Fibroblast of the aortic adventitia (primary cell): ENCODE measurements at regions not wholly inside any gene's neighbourhood (a gene's known extent, or its start where the extent isn't known, plus 50 kb on each side); places are given as distances from the start of the nearest gene placed in this dataset.

Experiments used
- DNase-seq: peaks from one replicate; pipeline ENCODE4 v3.0.0-alpha.2; 2010; ENCODE audit warnings: low read depth
- H3K4me3 ChIP-seq: 2 replicates; pipeline ENCODE4 v1.5.1; 2011; ENCODE audit warnings: low read depth, mild to moderate bottlenecking, control low read depth, low read length, moderate library complexity
- TF ChIP-seq, protein P1 (sequence below): IDR thresholded peaks from 2 replicates; pipeline ENCODE4 v1.5.1; 2011; ENCODE audit warnings: mild to moderate bottlenecking, low read length, control low read depth, inconsistent platforms; ENCODE audit not compliant: insufficient read depth

DNA sequence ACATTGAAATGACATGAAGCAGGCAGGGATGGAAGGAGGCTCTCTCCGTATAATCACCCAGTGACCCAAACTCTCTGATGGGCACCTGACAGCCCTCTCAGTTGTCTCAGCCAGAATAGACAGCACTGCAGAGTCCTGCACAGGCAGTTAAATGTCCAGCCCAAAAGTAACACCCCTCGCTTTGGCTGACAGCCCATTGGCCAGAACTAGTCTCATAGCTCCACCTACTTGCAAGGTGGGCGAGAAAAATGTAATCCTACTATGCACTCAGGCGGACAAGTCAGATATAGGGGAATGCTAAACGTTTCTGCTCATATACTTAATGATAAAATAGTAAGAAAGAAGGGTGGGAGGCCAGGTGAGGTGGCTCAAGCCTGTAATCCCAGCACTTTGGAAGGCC lies 393.5 kb upstream of the JARID2 start:
- no peak overlapping the region for H3K4me3 ChIP-seq
- DNase-seq: no peak
- TF ChIP-seq, protein P1, sequence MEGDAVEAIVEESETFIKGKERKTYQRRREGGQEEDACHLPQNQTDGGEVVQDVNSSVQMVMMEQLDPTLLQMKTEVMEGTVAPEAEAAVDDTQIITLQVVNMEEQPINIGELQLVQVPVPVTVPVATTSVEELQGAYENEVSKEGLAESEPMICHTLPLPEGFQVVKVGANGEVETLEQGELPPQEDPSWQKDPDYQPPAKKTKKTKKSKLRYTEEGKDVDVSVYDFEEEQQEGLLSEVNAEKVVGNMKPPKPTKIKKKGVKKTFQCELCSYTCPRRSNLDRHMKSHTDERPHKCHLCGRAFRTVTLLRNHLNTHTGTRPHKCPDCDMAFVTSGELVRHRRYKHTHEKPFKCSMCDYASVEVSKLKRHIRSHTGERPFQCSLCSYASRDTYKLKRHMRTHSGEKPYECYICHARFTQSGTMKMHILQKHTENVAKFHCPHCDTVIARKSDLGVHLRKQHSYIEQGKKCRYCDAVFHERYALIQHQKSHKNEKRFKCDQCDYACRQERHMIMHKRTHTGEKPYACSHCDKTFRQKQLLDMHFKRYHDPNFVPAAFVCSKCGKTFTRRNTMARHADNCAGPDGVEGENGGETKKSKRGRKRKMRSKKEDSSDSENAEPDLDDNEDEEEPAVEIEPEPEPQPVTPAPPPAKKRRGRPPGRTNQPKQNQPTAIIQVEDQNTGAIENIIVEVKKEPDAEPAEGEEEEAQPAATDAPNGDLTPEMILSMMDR: no peak

DNA sequence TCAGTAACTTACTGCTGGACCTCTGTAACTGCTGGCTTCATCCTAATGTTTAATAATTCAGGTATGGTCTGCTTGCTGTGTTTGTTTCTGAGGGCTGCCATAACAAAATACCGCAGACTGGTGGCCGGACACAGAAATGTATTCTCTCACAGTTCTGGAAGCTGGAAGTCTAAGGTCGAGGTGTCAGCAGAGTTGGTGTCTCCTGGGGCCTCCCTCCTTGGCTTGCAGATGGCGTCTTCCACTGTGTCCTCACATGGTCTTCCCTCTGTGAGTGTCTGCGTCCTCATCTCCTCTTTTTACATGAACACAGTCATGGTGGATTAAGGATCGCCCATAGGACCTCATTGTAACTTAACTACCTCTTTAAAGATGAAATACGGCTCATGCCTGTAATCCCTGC lies 389.7 kb upstream of the JARID2 start:
- no peak for DNase-seq
- no peak overlapping the region for H3K4me3 ChIP-seq
- TF ChIP-seq, protein P1: no peak

DNA sequence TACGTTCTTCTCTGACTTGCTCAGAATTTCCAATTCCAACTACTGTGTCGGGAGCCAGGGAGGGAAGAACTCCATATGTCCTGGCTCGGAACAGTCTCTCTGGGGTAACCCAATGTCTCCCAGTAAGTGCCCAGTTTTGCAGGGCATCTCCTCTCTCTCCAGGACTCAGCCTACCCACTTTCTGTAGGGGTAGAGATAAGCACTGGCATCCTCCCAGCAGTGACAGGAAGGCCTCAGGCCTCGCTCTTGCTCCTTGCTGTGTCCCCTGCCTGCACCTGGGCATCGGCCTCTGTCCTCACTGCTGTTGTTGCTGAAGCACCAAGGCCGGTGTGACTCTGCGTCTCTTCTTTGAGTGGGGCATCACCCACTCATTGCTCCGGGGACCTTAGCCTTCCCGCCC lies 388.9 kb upstream of the JARID2 start:
- no peak for DNase-seq
- no peak overlapping the region for H3K4me3 ChIP-seq
- TF ChIP-seq, protein P1: no peak

DNA sequence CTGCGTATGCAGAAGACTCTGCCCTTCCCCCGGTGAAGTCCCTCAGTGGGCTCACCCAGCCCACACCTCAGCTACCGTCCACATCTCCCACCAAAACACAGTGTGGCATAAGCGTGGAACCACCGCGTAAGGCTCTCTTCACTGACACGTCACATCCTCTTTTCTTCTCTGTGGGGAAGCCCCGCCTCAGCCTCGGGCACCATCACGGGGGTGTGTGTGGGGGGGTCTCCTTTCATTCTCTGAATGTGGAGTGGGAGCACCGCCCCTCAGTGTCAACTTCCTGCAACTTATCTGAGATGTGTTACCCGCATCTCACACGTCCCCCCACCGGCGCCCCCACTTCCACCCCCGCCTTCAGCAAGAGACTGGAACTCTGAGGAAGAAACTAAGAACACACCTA lies 388.4 kb upstream of the JARID2 start:
- DNase-seq: no peak
- TF ChIP-seq, protein P1: no peak
- H3K4me3 ChIP-seq: no peak overlapping the region

DNA sequence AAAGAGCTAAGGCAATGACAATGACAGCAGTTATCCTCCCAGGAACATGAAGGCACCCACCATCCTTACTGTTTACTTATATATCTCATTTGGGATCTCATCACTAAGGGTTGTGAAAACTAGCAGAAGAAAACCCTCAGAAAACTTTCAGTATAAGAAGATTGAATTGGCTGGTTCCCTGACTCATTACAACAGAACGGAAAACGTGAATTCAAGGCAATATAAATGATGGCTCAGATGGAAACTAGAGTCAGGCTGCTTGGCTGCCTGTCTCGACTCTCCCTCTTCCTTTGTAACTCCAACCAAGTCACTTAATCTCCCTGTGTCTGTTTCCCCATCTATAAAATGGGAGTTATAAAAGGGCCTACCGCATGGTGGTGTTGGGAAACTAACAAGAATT lies 387.1 kb upstream of the JARID2 start:
- TF ChIP-seq, protein P1: no peak
- no peak overlapping the region for H3K4me3 ChIP-seq
- DNase-seq: no peak

DNA sequence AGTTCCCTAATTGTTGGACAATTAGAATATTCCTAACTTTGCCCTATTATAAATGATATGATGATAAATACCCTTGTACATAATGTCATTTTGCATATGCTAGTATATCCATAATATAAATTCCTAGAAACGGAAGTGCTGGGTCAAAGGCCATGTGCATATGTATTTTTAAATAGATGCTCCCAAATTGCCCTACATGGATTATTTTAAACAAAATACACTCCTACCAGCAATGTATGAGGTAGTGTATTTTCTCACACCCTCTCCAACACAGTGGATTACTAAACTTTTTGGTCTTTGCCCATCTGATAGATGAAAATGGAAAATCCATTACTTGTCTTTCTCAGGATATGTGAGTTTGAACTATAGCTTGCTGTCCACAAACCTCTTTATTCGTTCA lies 385.1 kb upstream of the JARID2 start:
- DNase-seq: no peak
- TF ChIP-seq, protein P1: no peak
- no peak overlapping the region for H3K4me3 ChIP-seq

DNA sequence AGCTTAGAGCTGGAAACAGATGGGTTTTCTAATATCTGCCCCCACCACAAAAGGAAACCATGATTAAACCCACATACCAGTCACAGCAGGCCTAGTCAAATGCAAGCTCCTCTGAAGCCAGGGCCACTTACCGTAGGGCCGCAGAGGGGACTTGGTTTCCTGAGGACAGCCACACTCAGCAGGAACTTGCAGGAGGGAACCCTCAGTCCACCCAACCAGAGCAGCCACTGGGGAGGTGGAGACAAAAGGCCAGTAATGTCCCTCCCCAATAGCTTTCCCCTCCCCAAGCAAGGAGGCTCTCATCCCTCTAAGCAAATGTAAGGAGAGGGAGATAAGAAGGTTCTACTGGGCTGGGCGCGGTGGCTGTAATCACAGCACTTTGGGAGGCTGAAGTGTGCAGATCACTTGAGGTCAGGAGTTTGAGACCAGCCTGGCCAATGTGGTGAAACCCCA lies 384.4 kb upstream of the JARID2 start:
- DNase-seq: no peak
- TF ChIP-seq, protein P1: no peak
- no peak overlapping the region for H3K4me3 ChIP-seq
